DOHH2 (cell line): ENCODE measurements at regions not wholly inside any gene's neighbourhood (a gene's known extent, or its start where the extent isn't known, plus 50 kb on each side); places are given as distances from the start of the nearest gene placed in this dataset.

Experiments used
- H3F3A ChIP-seq: fragments of 200-600 bp; sonication (generic), shearing (Covaris generic); 2 replicates; pipeline ENCODE4 v1.6.0; 2016; ENCODE audit warnings: antibody characterized with exemption, mild to moderate bottlenecking; ENCODE audit not compliant: control insufficient read depth, insufficient read depth
- H3K27ac ChIP-seq: fragments of 200-600 bp; sonication (generic); 2 replicates; pipeline ENCODE4 v1.5.1; 2014; ENCODE audit warnings: low read depth, mild to moderate bottlenecking, low read length, moderate library complexity
- H3K27me3 ChIP-seq: fragments of 200-600 bp; sonication (generic); 2 replicates; pipeline ENCODE4 v1.6.1; 2014; ENCODE audit warnings: mild to moderate bottlenecking, low read length, mixed read lengths; ENCODE audit not compliant: control insufficient read depth
- H3K36me3 ChIP-seq: fragments of 200-600 bp; sonication (generic); 2 replicates; pipeline ENCODE4 v1.6.1; 2014; ENCODE audit warnings: mild to moderate bottlenecking, low read length, moderate library complexity, mixed read lengths; ENCODE audit not compliant: control insufficient read depth
- H3K4me1 ChIP-seq: fragments of 200-600 bp; sonication (generic); 2 replicates; pipeline ENCODE4 v1.6.1; 2014; ENCODE audit warnings: mild to moderate bottlenecking, low read length, mixed read lengths; ENCODE audit not compliant: control insufficient read depth
- H3K4me2 ChIP-seq: fragments of 200-600 bp; sonication (generic); 2 replicates; pipeline ENCODE4 v1.6.0; 2014; ENCODE audit warnings: mild to moderate bottlenecking, low read length, moderate library complexity
- H3K4me3 ChIP-seq: fragments of 200-600 bp; sonication (generic); 2 replicates; pipeline ENCODE4 v1.5.1; 2014; ENCODE audit warnings: mild to moderate bottlenecking, low read length, mixed read lengths
- H3K79me2 ChIP-seq: fragments of 200-600 bp; sonication (generic); 2 replicates; pipeline ENCODE4 v1.6.1; 2014; ENCODE audit warnings: mild to moderate bottlenecking, low read length, mixed read lengths; ENCODE audit not compliant: control insufficient read depth
- H3K9me2 ChIP-seq: fragments of 200-600 bp; sonication (generic); replicated peaks from 2 replicates; pipeline ENCODE4 v1.6.1; 2014; ENCODE audit warnings: mild to moderate bottlenecking, low read length, mixed read lengths; ENCODE audit not compliant: control insufficient read depth
- H3K9me3 ChIP-seq: fragments of 200-600 bp; sonication (generic); 2 replicates; pipeline ENCODE4 v1.6.1; 2014; ENCODE audit warnings: antibody characterized with exemption, low read length, mixed read lengths; ENCODE audit not compliant: control insufficient read depth, insufficient read depth
- H4K20me1 ChIP-seq: fragments of 200-600 bp; sonication (generic); 2 replicates; pipeline ENCODE4 v1.6.0; 2014; ENCODE audit warnings: low read depth, mild to moderate bottlenecking, antibody characterized with exemption, low read length, moderate library complexity; ENCODE audit not compliant: control insufficient read depth, insufficient read depth
- CTCF ChIP-seq: fragments of 200-600 bp; sonication (generic); IDR thresholded peaks from one replicate; pipeline ENCODE4 v1.5.1; 2014; ENCODE audit warnings: antibody characterized with exemption, mild to moderate bottlenecking, low read depth, low read length; ENCODE audit not compliant: poor library complexity, severe bottlenecking
- EZH2phosphoT487 ChIP-seq: fragments of 200-600 bp; sonication (generic); IDR thresholded peaks from 2 replicates; pipeline ENCODE4 v1.6.1; 2017; ENCODE audit warnings: borderline replicate concordance, mild to moderate bottlenecking, antibody characterized with exemption, low read length, moderate library complexity, mixed read lengths

GRCh38 chr9:79193001-79193400 is 378.8 kb upstream of the TLE4 start:
- H3K9me3 ChIP-seq, result no peaks in the 10 kb centered on the region
- TF ChIP-seq CTCF (no peak), EZH2phosphoT487 (no peak)
- no peaks in the 10 kb centered on the region for H3K36me3 ChIP-seq
- no peak overlapping the region for H3K4me2 ChIP-seq
- H3K27ac ChIP-seq, result no peak overlapping the region
- no peak overlapping the region for H3K4me3 ChIP-seq
- H3K4me1 ChIP-seq, result no peaks in the 10 kb centered on the region
- H3K27me3 ChIP-seq, result no peaks in the 10 kb centered on the region
- no peaks in the 10 kb centered on the region for H3K79me2 ChIP-seq
- no peaks in the 10 kb centered on the region for H3F3A ChIP-seq
- no peaks in the 10 kb centered on the region for H3K9me2 ChIP-seq
- no peaks in the 10 kb centered on the region for H4K20me1 ChIP-seq

- H3K4me1 ChIP-seq, result no peaks in the 10 kb centered on the region
- no peak for TF ChIP-seq CTCF
- TF ChIP-seq EZH2phosphoT487, result no peak
- H3K27me3 ChIP-seq, result no peaks in the 10 kb centered on the region
- no peak overlapping the region for H3K27ac ChIP-seq
- H3F3A ChIP-seq, result no peaks in the 10 kb centered on the region
- no peak overlapping the region for H3K4me3 ChIP-seq
- no peaks in the 10 kb centered on the region for H4K20me1 ChIP-seq
- no peak overlapping the region for H3K4me2 ChIP-seq
- no peaks in the 10 kb centered on the region for H3K36me3 ChIP-seq
- no peaks in the 10 kb centered on the region for H3K9me3 ChIP-seq
- no peaks in the 10 kb centered on the region for H3K79me2 ChIP-seq
- H3K9me2 ChIP-seq, result no peaks in the 10 kb centered on the region
Observed at GRCh38 chr9:79193501-79194223, 378.1 kb upstream of the TLE4 start.

- H4K20me1 ChIP-seq, result no peaks in the 10 kb centered on the region
- H3F3A ChIP-seq, result no peaks in the 10 kb centered on the region
- no peaks in the 10 kb centered on the region for H3K4me1 ChIP-seq
- no peaks in the 10 kb centered on the region for H3K36me3 ChIP-seq
- no peak overlapping the region for H3K4me3 ChIP-seq
- H3K79me2 ChIP-seq, result no peaks in the 10 kb centered on the region
- peaks cover 4% of the 10 kb centered on the region; the same call in 1 of the 2 replicates for H3K27me3 ChIP-seq
- no peak overlapping the region for H3K27ac ChIP-seq
- H3K9me3 ChIP-seq, result no peaks in the 10 kb centered on the region
- no peak for TF ChIP-seq EZH2phosphoT487
- no peak for TF ChIP-seq CTCF
- no peak overlapping the region for H3K4me2 ChIP-seq
- H3K9me2 ChIP-seq, result no peaks in the 10 kb centered on the region
Observed at GRCh38 chr9:79195879-79196278, 375.9 kb upstream of the TLE4 start.
